ENCODE measurements at regions not wholly inside any gene's neighbourhood (a gene's known extent, or its start where the extent isn't known, plus 50 kb on each side); places are given as distances from the start of the nearest gene placed in this dataset.

DNA sequence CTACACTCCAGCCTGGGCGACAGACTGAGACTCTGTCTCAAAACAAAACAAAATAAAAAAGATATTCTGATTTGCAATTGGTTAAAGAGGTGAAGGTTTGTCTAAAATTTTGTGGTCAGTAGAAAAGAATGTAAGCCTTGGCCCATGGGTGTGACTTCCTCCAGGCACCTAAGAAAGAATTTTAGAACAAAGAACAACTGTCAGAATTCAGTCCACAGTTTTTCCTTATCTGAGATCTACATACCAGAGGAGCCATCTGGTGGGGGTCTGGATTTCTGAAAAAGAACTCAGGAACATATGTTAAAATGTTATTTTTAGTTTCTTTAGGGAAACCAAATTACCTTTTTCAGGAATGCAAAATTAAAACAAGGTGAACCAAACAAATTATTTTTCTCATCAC lies 434.1 kb downstream of the ANKRD50 start:
- no peaks in the 10 kb centered on the region for H3K36me3 Mint-ChIP-seq
- ChIA-PET CTCF (no interaction called here), POLR2A (no interaction called here)
- H3K27me3 Mint-ChIP-seq (ENCODE audit: low read depth): no peaks in the 10 kb centered on the region
- H3K4me3 Mint-ChIP-seq: no peak overlapping the region
- no peaks in the 10 kb centered on the region; the same call in 1 of the 2 replicates for H3K9me3 Mint-ChIP-seq
- TF ChIP-seq, protein P1, sequence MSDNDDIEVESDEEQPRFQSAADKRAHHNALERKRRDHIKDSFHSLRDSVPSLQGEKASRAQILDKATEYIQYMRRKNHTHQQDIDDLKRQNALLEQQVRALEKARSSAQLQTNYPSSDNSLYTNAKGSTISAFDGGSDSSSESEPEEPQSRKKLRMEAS (CRISPR knock-in tag; IDR thresholded peaks at IDR 0.05): no peak
- TF ChIP-seq ZSCAN18 (CRISPR knock-in tag; IDR thresholded peaks at IDR 0.05) (no peak), ESRRA (CRISPR knock-in tag; IDR thresholded peaks at IDR 0.05; ENCODE audit: borderline replicate concordance) (no peak)
- TF ChIP-seq, protein P2, sequence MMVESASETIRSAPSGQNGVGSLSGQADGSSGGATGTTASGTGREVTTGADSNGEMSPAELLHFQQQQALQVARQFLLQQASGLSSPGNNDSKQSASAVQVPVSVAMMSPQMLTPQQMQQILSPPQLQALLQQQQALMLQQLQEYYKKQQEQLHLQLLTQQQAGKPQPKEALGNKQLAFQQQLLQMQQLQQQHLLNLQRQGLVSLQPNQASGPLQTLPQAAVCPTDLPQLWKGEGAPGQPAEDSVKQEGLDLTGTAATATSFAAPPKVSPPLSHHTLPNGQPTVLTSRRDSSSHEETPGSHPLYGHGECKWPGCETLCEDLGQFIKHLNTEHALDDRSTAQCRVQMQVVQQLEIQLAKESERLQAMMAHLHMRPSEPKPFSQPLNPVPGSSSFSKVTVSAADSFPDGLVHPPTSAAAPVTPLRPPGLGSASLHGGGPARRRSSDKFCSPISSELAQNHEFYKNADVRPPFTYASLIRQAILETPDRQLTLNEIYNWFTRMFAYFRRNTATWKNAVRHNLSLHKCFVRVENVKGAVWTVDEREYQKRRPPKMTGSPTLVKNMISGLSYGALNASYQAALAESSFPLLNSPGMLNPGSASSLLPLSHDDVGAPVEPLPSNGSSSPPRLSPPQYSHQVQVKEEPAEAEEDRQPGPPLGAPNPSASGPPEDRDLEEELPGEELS (CRISPR knock-in tag; IDR thresholded peaks at IDR 0.05): no peak
- no peak overlapping the region; the same call in 1 of the 2 replicates for H3K27ac Mint-ChIP-seq
- DNase-seq (ENCODE audit: low spot score) (no peak), ATAC-seq (no peak)
- no peaks in the 10 kb centered on the region for H3K4me1 Mint-ChIP-seq

- no peaks in the 10 kb centered on the region for H3K9me3 Mint-ChIP-seq
Measured at GRCh38 chr4:124279741-124280140, 432.8 kb downstream of the ANKRD50 start.

More at GRCh38 chr4:124279741-124280140, 432.8 kb downstream of the ANKRD50 start:
- Mint-ChIP-seq H3K27me3 (ENCODE audit: low read depth) (no peaks in the 10 kb centered on the region), H3K27ac (no peak overlapping the region), H3K4me1 (no peaks in the 10 kb centered on the region), H3K36me3 (no peaks in the 10 kb centered on the region), H3K4me3 (no peak overlapping the region)
- ChIA-PET POLR2A (no interaction called here), CTCF (no interaction called here)
- DNase-seq (ENCODE audit: low spot score): no peak
- no peak for TF ChIP-seq AR (CRISPR knock-in tag; IDR thresholded peaks at IDR 0.05)
- no peak for TF ChIP-seq MXD4 (CRISPR knock-in tag; IDR thresholded peaks at IDR 0.05; ENCODE audit: borderline replicate concordance)
- TF ChIP-seq TP53 (CRISPR knock-in tag; IDR thresholded peaks at IDR 0.05): no peak
- TF ChIP-seq, protein P3, sequence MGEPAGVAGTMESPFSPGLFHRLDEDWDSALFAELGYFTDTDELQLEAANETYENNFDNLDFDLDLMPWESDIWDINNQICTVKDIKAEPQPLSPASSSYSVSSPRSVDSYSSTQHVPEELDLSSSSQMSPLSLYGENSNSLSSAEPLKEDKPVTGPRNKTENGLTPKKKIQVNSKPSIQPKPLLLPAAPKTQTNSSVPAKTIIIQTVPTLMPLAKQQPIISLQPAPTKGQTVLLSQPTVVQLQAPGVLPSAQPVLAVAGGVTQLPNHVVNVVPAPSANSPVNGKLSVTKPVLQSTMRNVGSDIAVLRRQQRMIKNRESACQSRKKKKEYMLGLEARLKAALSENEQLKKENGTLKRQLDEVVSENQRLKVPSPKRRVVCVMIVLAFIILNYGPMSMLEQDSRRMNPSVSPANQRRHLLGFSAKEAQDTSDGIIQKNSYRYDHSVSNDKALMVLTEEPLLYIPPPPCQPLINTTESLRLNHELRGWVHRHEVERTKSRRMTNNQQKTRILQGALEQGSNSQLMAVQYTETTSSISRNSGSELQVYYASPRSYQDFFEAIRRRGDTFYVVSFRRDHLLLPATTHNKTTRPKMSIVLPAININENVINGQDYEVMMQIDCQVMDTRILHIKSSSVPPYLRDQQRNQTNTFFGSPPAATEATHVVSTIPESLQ (CRISPR knock-in tag; IDR thresholded peaks at IDR 0.05): no peak
- TF ChIP-seq, protein P4, sequence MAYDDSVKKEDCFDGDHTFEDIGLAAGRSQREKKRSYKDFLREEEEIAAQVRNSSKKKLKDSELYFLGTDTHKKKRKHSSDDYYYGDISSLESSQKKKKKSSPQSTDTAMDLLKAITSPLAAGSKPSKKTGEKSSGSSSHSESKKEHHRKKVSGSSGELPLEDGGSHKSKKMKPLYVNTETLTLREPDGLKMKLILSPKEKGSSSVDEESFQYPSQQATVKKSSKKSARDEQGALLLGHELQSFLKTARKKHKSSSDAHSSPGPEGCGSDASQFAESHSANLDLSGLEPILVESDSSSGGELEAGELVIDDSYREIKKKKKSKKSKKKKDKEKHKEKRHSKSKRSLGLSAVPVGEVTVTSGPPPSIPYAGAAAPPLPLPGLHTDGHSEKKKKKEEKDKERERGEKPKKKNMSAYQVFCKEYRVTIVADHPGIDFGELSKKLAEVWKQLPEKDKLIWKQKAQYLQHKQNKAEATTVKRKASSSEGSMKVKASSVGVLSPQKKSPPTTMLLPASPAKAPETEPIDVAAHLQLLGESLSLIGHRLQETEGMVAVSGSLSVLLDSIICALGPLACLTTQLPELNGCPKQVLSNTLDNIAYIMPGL (CRISPR knock-in tag; IDR thresholded peaks at IDR 0.05): no peak
- no peak for TF ChIP-seq TCF7 (CRISPR knock-in tag; IDR thresholded peaks at IDR 0.05; ENCODE audit: low read depth)
- ATAC-seq: no peak

Measured in WTC11 (cell line).